Stimulated activated CD4-positive, alpha-beta T cell treated with anti-CD3 and anti-CD28 coated beads, Interleukin-4, amount 100 ng/mL, for 1 hour (primary cell): ENCODE measurements at regions not wholly inside any gene's neighbourhood (a gene's known extent, or its start where the extent isn't known, plus 50 kb on each side); places are given as distances from the start of the nearest gene placed in this dataset.

Experiments used
- DNase-seq: peaks from one replicate; pipeline ENCODE4 v3.0.0-alpha.2; 2020

DNA sequence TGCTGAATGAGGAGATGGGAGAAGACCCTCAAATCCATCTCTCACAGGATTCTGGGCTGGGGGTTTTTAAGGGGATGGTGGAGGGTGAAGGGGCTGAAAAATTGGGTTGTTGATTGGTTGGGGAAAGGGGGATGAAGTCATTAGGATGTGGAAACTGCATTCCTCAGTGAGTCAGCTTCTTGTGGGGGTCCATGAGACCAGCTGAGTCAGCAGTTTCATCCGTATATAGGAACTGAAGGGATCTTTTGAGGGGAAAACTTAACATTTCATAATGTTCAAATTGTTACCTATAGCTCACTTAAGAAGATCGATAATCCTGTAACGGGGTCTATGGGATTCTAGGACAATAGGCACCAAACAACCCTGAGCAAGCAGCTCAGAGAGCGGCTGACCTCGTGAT lies 213.4 kb downstream of the CBLN1 start:
- DNase-seq = no peak

DNA sequence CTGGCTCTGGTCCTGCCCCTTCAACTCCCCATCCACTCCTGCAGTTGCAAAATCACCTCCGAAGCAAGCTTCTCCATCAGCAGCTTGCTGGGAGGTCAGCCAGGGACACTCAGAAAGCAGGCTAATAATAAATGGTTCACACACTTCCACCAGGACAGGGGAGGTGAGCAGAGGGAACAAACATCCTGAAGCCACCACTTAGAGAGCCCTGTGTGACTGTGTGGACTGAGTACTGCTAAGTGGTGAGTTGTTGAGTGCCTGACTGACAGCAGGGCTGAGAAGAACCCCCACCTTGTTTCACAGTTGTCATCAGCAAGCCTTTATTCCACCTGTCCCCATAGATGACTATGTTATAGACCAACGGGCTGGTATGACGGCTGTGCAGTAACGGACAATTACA lies 213.9 kb downstream of the CBLN1 start:
- DNase-seq = no peak

DNA sequence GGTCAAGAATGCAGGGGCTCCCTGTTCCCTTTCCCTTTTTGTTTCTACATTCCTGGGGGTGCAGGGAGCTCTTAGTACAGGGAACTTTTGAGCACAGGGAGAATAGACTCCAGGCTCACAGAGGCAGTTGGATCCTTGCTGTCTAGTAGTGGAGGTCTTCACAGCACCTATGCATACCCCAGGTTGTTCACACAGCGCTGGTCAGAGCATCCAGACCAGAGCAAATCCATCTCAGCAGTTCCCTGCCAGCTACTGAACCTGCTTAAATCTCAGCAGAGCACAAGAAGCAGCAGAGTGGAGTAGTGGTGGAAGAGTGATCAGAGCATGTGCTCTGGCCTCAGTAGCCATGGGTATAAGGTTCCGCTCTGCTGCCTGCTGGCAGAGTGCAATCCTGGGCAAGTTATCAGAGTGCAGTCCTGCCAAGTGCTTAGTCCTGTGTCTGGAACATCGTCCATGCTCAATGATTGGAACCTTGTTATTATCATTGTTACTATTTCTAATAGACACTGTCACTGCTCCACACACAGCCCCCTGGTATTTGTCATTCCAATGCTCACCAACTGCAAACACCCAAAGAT lies 220.4 kb downstream of the CBLN1 start:
- no peak for DNase-seq

DNA sequence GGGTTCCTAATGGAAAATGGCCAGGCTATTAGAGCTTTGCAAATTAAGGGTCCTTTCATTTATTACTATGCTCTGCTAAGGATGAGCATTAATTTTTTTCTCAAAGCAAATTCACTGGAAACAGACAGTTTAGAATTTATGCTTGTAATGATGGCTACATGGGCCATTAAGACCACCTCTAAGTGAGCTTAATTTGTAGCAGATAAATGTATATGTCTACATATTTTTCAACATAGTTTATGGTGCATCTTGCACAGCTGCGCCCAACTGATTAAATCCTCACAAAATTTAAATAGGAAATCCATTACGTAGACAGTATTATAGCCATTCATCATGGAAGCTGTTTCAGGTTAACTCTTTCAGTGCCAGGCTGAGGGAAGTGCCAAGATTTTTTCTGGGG lies 220.9 kb downstream of the CBLN1 start:
- DNase-seq = no peak

GRCh38 chr16:49058382-49058781 lies 223.3 kb downstream of the CBLN1 start:
- no peak for DNase-seq

- no peak for DNase-seq
Measured at GRCh38 chr16:49057936-49058335, 223.7 kb downstream of the CBLN1 start.

DNA sequence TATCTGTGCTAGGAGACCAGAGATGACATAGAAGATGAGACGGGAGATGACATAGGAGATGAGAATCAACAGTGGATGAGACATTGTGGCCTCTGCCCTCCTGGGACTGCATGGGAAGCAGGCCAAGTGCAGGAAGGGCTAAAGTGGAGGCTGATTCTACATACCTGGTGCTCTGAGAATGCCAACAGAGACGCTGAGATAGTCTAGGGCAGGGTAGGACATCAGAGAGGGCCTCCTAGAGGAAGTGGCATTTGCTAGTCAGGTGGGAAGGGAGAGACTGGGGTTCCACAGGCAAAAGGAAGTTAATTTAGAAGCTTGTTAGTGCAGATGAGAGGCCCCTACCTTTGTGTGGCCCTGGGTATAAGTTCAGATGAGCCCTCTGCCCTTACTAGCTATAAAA lies 224.2 kb downstream of the CBLN1 start:
- DNase-seq = no peak

DNA sequence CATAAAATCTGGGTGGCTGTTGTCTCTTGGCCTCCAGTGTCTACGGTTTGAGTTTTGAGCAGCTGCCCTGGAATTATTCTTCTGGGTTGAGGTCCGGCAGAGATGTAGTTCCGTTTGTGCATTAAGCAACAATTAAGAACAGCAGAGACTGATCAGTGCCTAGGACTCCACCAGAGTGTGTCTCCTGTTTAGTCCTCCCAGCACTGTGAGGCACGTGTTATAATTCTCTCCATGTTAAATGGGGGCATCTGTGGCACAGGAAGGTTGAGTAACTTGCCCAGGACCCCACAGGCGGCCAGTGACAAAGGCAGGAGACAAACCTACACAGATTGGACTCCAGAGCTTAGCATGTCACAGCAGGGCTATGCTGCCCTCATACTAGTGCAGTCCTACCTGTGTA lies 225.1 kb downstream of the CBLN1 start:
- no peak for DNase-seq

GRCh38 chr16:49055824-49056545 lies 225.7 kb downstream of the CBLN1 start:
- no peak for DNase-seq

- DNase-seq = no peak
Measured at GRCh38 chr16:49055291-49055690, 226.3 kb downstream of the CBLN1 start.

DNA sequence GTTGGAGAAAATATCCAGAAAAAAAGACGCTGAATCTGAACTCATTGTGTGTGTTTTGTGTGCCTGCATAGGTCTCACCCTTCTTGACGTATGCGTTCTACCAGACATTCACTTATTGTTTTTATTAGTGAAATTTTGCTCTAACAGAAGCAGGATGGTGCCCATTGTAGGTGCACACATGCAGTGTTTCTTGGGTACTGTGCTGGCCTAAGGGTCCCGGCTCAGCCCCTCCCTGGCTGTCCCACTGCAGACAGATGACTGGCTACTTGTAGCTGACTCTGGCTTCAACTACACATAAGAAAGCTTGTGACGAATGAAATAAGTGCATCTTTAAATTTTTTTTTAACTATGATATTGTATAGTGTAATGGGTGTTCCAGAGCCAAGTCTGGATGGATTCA lies 227.0 kb downstream of the CBLN1 start:
- DNase-seq = no peak

- DNase-seq = no peak
Measured at GRCh38 chr16:49052846-49053245, 228.8 kb downstream of the CBLN1 start.

DNA sequence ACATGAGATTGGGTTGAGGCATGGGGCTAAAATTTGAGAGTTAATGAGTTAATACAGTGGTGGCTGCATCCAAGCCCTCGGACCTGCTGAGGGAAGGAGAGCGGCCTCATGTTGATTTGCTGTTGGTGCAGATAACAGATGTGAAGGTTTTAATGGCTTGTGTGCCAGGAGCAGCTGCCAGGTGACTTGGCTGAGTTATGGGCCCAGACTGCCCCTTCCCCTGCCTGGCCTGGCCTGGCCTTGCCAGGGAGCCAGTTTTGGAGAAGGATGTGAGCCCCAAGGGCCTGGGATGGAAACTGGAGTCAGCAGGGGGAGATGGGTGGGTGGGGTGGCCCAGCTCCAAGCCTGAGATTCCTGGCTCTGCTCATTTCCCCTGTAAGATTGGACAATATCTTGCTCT lies 230.1 kb downstream of the CBLN1 start:
- no peak for DNase-seq

GRCh38 chr16:49050607-49051006 lies 231.0 kb downstream of the CBLN1 start:
- no peak for DNase-seq

DNA sequence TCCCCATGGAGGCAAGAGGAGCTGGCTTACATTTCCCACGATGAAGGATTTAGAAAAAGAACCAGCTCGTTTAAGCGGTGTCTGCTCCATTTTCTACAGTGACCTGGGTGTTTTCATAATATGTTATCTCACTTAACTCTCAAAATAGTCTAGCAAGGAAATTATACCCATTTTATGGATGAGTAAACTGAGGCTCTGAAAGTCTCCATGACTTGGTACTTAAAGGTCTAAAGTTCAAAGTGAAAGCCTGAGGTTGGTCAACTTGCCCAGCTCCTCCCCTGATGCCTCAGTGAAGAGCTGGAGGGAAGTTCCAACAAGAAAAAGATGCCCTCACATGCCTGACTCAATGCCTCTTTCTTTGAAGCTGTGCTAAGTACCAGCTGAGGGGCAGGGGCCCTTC lies 232.0 kb downstream of the CBLN1 start:
- no peak for DNase-seq

- DNase-seq = no peak
Measured at GRCh38 chr16:49049191-49049590, 232.4 kb downstream of the CBLN1 start.

DNA sequence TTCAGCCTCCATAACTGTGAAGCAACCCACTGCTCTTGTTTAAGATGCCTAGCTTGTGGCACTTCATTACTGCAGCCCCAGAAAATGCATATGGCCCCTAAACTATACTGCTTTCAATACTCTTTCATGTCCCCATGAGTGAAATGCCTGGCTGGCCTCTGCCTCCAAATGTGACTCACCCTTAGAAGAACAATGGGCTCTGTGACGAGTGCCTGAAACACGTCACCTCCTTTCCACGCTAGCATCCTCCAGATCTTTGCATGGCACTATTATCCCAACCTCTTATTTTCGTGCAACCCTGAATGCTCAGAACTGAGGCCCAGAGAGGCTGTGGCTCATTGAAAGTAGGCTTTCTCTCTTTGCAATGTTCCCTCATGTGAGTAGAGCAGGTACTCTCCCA lies 233.1 kb downstream of the CBLN1 start:
- no peak for DNase-seq

DNA sequence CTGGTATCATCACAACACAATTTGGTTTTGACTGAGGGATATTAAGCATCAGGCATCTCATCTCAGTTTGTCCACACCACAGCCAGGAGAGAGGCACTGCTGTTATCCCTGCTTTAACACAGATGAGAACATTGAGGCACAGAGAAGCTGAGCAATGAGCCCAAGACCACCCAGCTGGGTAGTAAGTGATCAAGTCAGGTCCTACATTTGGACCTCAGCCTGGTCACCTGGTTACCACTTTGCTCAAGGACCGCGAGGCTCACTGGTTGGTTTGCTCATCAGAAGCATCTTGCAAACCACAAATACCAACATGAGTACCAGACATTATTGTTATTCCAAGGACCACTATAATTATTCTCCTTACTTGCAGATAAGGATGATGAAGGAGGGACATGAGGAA lies 245.5 kb downstream of the CBLN1 start:
- DNase-seq = no peak

- DNase-seq = no peak
Measured at GRCh38 chr16:49027420-49027819, 254.2 kb downstream of the CBLN1 start.

GRCh38 chr16:49026566-49027181 lies 255.0 kb downstream of the CBLN1 start:
- no peak for DNase-seq

- no peak for DNase-seq
Measured at GRCh38 chr16:49024896-49025295, 256.7 kb downstream of the CBLN1 start.

DNA sequence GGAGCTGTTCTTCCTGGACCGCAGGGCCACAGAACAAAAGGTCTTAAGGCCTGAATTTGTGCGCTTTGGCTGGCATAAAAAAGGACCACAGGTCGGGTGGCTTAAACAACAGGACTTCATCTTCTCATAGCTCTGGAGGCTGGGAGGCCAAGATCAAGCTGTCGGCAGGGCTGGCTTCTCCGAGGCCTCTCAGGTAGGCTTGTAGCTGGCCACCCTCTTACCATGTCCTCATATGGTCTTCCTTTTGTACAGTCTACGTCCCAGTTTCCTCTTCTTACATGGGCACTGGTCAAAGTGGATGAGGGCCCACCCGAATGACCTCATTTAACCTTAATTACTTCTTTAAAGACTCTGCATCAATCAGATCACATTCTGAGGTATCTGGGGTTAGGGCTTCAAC lies 257.6 kb downstream of the CBLN1 start:
- DNase-seq = no peak

DNA sequence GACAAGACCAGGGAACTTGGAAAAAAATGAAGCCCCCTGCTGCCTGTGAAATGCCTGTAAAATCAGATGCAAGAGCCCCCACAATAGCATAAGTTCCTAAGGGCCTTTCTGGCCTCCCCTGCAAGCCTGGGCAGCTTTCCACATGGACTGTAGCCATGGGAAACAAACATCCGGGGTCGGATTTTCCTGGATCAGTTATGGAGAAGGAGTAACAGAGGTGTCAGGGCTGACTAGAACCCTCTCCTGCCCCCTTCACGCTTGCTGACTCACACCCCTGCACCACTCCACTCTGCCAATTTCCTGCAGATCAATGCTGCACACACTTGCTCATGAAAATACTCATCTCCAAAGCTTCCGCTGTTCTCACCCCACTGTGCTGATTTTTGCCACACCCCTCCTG lies 258.6 kb downstream of the CBLN1 start:
- no peak for DNase-seq

GRCh38 chr16:49022351-49022963 lies 259.2 kb downstream of the CBLN1 start:
- DNase-seq = no peak
